ENCODE measurements at regions not wholly inside any gene's neighbourhood (a gene's known extent, or its start where the extent isn't known, plus 50 kb on each side); places are given as distances from the start of the nearest gene placed in this dataset.

DNA sequence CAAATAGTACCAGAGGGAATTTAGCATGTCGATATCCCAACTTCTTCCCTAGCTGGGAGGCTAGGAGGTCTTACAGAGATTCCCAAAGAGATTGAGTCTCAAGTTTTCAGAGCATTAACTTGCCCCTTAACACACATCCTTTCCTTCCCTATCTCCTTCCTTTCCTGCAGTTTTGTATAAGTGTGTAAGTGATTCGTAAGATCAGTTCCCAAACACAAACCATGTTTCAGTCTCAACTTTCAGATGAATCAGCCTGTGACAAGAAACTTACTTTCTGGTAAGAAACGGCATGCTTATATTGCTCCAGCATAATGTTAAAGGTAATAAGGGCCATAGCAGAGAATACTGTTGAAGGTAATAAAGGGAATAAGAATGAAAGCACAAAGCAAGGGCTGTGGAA is 472.2 kb downstream of the LIG4 start:
- intact Hi-C loops (cut with DNase I): no loop called here
- Histone ChIP-seq H3K27ac (no peak overlapping the region), H3K4me3 (no peak overlapping the region), H3K27me3 (no peaks in the 10 kb centered on the region), H3K9me3 (no peaks in the 10 kb centered on the region), H3K36me3 (no peaks in the 10 kb centered on the region), H3K4me1 (no peaks in the 10 kb centered on the region)
- 66 to 84% (median 79%) methylated on average over 3 of the region's 3 CpGs for WGBS, 4 donors
- TF ChIP-seq, protein P1, sequence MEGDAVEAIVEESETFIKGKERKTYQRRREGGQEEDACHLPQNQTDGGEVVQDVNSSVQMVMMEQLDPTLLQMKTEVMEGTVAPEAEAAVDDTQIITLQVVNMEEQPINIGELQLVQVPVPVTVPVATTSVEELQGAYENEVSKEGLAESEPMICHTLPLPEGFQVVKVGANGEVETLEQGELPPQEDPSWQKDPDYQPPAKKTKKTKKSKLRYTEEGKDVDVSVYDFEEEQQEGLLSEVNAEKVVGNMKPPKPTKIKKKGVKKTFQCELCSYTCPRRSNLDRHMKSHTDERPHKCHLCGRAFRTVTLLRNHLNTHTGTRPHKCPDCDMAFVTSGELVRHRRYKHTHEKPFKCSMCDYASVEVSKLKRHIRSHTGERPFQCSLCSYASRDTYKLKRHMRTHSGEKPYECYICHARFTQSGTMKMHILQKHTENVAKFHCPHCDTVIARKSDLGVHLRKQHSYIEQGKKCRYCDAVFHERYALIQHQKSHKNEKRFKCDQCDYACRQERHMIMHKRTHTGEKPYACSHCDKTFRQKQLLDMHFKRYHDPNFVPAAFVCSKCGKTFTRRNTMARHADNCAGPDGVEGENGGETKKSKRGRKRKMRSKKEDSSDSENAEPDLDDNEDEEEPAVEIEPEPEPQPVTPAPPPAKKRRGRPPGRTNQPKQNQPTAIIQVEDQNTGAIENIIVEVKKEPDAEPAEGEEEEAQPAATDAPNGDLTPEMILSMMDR (IDR thresholded peaks at IDR 0.05): no peak
- no peak for TF ChIP-seq POLR2A (IDR thresholded peaks at IDR 0.05)
- ATAC-seq (no peak), DNase-seq (no peak)

DNA sequence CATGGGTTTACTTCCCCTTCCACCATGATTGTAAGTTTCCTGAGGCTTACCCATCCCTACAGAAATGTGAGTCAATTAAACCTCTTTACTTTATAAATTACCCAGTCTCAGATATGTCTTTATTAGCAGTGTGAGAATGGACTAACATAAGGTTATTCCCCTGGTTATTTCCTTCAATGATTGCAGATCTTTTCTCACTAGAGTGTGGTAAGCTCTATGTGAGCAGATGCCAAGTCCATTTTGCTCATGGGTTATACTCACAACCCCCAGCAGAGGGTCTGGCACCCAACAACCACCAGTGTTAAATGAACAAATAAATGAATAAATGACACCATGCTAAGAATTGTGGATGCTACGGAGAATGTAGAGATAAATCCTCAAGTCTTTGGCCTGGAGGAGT is 472.8 kb downstream of the LIG4 start:
- WGBS, 4 donors: 82 to 100% (median 88%) methylated on average over 1 of the region's 1 CpG
- H3K4me3 ChIP-seq: no peak overlapping the region

DNA sequence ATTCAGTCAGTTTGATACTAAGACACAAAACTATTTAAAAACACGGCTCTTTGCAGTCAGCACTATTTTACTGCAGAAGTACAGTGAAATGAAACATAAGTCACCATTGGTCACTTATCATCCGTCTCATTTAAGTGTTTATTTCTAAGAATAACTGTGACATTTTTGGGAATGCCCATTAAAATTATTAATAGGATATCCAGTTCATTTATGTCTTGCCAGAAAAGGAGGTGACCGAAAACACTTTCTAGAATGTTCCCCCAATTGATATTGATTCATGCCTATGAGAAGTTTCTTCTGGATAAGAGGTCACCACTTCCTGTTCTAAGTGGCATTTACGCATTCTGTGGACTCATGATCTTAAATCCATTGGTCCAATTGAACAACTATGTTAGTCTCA is 477.3 kb downstream of the LIG4 start:
- 88 to 91% (median 89%) methylated on average over 4 of the region's 4 CpGs for whole genome bisulfite sequencing, 4 donors
- no peaks in the 10 kb centered on the region for H3K4me1 ChIP-seq
- no peaks in the 10 kb centered on the region for H3K36me3 ChIP-seq
- intact Hi-C loops (cut with DNase I): no loop called here
- ATAC-seq: no peak
- H3K27ac ChIP-seq: no peak overlapping the region
- no peaks in the 10 kb centered on the region for H3K27me3 ChIP-seq
- TF ChIP-seq, protein P1 (IDR thresholded peaks at IDR 0.05): no peak
- TF ChIP-seq POLR2A (IDR thresholded peaks at IDR 0.05): no peak
- no peaks in the 10 kb centered on the region for H3K9me3 ChIP-seq
- no peak for DNase-seq
- no peak overlapping the region for H3K4me3 ChIP-seq

More for the DNA sequence above, 472.8 kb downstream of the LIG4 start:
- no peaks in the 10 kb centered on the region for H3K36me3 ChIP-seq
- ATAC-seq: no peak
- intact Hi-C loops (cut with DNase I): no loop called here
- no peak for DNase-seq
- no peaks in the 10 kb centered on the region for H3K27me3 ChIP-seq
- H3K27ac ChIP-seq: no peak overlapping the region
- no peak for TF ChIP-seq POLR2A (IDR thresholded peaks at IDR 0.05)
- TF ChIP-seq, protein P1 (IDR thresholded peaks at IDR 0.05): no peak
- no peaks in the 10 kb centered on the region for H3K9me3 ChIP-seq
- no peaks in the 10 kb centered on the region for H3K4me1 ChIP-seq

DNA sequence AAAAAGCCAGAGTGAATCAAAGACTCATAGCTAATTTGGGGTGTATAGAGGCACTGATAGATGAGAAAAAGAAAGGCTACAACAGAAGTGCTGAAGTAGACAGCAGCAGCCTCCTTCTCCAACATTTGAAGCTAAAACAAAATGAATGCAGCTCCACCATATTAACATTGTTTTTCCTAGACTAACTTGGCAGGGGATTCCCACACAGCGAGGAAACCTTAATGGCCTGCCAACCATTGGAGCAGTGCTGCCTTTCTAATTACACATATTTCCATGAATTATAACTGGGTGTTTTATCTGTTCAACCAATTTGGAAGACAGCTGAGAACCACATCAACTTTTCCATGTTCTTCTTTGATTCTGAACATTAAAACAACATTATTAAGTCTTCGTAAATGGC is 478.6 kb downstream of the LIG4 start:
- WGBS, 4 donors: 46 to 71% (median 59%) methylated on average over 2 of the region's 2 CpGs
- no peaks in the 10 kb centered on the region for H3K9me3 ChIP-seq
- no peak for ATAC-seq
- DNase-seq: no peak
- no peak for TF ChIP-seq POLR2A (IDR thresholded peaks at IDR 0.05)
- TF ChIP-seq, protein P1 (IDR thresholded peaks at IDR 0.05): no peak
- no peak overlapping the region for H3K4me3 ChIP-seq
- intact Hi-C loops (cut with DNase I): no loop called here
- H3K36me3 ChIP-seq: no peaks in the 10 kb centered on the region
- no peak overlapping the region for H3K27ac ChIP-seq
- no peaks in the 10 kb centered on the region for H3K4me1 ChIP-seq
- H3K27me3 ChIP-seq: no peaks in the 10 kb centered on the region
